GM19099 (cell line): ENCODE measurements at regions not wholly inside any gene's neighbourhood (a gene's known extent, or its start where the extent isn't known, plus 50 kb on each side); places are given as distances from the start of the nearest gene placed in this dataset.

Experiments
- POLR2A ChIP-seq: IDR thresholded peaks from 3 replicates; pipeline ENCODE4 v1.6.1; 2011; ENCODE audit warnings: low read depth; ENCODE audit not compliant: insufficient read length; ENCODE audit errors: extremely low read depth

DNA sequence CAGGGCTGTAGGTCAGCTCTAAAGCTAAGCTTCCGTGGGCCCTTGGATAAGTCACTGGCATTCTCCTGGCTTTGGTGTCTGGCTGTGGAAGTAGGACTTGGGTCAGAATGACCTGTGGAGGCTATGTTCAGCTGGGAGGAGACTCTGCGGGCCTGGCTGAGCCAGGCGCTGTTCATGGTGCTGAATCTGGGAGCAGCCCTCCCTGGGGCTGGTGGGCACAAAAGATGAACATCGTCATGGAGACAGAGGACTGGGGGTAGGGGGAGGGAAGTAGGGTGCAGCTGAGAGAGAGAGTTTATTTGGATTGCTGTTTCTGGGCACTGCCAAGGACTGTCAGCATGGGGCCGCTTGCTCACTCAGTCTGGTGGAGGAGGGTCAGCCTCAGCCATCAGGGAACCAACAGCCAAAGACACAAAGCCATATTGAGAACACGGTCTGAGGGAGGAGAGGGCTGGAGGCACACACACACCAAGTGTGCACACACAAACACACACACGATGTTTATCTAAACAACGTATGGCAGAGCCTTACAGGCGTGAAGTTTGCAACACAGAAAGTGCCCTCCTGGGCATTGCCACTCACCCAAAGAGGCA lies 120.7 kb upstream of the LINGO1 start:
- TF ChIP-seq POLR2A: no peak

DNA sequence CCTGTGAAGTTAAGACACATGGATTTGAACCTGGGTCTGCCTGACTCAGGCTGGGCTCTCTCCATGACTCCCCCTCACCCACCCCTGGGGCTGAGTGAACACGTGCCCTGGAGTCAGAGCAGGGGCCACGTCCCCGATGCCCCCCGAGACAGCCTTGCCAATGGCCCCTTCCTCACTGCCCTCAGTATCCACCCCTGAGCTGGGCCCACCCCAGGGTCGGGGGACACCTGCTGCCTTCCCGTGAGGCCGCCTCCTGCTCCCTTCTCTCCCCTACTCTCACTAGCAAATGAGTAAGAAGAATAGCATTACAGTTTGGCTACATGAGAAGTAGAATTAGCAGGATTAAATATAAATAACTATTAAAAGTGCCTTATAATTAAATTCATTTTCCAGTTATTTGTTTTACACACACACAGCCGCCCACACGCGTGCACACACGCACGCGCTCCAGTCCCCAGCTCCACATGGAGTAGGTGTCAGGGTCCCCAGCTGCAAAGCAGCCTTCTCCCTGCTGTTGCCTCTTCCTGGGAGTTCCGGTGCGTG lies 117.4 kb upstream of the LINGO1 start:
- no peak for TF ChIP-seq POLR2A

DNA sequence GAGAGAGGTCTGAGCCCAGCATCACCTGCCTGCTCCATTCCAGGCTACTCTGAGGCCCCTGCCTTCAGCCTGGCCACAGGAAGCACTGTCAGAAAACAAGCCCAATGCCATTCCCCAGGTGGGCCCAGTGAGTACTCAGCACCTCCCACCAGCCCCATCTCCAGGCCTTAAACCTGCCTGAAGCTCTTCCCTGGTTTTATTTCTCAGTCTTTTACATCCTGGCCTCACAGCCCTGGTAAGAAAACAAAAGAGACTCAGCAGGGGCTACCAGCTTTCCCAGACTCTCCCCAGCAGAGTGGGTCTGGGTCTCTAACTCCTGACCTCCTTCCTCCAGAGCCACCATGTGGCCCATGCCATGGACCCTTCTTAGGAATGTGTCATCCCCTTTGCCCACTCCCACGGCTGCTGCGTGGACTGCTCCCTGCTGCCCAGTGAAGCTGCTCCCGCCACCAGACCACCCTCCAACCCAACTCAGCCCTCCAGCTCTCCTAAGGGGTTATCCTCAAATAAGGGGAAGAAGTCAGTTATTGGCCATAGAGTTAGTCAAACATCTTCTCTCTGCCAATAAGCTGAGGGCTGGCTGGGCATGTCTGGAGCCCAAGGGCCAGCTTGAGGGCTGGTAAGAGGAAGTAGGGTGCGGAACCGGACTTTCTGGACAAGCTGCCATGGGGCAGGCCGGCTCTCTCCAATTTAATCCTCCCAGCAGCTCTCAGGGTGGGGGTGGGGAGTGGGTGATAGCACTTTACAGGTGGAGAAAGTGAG lies 116.7 kb upstream of the LINGO1 start:
- no peak for TF ChIP-seq POLR2A

DNA sequence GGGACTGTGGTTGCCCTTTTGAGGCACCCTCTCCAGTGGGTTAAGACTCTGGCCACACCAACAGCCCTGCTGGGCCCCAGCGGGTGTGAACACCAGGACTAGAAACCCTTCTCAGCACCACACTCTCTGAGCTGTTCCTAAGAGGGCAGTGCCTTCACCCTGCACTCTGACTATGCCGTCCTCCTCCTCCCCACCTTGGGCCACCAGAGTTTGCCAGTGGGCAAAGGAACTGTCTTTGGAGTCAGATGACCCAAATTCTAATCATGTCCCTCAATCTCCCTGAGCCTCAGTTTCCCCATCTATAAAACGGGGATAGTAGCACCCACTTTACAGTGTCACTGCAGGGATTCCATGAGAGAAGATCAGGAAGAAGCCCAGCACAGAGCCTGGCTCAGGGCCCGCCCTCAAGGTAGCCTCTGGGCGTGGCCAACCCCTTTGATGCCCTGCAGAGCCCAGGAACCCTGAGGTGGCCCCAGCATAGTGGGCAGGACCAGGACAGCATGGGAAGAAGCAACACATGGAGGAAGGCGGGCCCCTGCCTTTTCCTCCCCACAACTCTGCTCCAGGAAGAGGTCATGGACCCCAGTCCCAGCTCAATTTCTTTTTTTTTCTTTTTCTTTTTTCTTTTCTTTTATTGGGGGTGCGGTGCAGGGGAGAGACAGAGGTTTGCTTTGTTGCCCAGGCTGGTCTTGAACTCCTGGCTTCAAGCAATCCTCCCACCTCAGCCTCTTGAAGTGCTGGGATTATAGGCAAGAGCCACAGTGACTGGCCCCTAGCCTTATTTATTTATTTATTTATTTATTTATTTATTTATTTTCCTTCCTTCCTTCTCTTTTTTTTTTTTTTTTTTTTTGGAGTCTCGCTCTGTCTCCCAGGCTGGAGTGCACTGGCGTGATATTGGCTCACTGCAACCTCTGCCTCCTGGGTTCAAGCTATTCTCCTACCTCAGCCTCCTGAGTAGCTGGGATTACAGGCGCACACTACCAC lies 115.7 kb upstream of the LINGO1 start:
- TF ChIP-seq POLR2A: no peak

DNA sequence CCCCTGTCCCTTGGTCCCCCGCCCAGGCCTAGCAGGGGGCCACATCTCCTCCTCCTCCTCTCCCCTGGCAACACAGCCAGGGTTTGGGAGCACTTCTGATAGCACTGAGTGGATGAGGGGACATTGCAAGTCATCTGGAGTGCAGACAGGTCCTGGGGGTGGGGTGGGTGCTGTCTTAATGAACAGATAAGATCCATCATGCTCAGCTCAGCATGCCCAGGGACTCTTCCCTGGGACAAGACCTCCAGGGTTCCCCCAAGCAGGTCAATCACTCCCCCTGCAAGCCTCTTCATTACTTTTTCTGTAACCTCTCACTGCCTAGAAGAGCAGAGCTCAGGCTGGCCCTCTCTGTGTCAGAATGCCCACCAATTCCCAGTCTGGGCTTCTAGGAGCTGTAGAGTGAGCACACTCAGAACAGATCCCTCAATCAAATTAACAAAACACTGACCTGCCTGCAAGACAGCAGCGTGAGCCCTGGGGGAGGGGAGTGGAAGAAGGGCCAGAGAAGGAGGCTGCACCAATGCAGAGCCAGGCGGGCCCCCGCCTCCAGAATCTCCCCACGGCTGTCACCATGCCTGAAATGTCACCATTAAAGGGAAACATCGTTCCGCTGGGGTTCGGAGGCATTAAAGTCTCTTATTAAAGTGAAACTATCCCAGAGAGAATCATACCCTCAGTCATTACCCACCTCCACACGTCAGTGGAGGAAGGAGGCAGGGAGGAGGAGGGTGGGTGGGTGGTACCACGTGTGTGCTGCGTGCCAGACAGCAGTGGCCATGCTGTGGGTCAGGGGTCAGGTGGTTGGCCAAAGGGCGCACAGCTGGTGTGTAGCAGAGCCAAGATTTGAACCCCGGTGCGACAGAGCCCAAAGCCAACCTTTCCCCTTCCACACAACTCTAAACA lies 114.7 kb upstream of the LINGO1 start:
- no peak for TF ChIP-seq POLR2A

DNA sequence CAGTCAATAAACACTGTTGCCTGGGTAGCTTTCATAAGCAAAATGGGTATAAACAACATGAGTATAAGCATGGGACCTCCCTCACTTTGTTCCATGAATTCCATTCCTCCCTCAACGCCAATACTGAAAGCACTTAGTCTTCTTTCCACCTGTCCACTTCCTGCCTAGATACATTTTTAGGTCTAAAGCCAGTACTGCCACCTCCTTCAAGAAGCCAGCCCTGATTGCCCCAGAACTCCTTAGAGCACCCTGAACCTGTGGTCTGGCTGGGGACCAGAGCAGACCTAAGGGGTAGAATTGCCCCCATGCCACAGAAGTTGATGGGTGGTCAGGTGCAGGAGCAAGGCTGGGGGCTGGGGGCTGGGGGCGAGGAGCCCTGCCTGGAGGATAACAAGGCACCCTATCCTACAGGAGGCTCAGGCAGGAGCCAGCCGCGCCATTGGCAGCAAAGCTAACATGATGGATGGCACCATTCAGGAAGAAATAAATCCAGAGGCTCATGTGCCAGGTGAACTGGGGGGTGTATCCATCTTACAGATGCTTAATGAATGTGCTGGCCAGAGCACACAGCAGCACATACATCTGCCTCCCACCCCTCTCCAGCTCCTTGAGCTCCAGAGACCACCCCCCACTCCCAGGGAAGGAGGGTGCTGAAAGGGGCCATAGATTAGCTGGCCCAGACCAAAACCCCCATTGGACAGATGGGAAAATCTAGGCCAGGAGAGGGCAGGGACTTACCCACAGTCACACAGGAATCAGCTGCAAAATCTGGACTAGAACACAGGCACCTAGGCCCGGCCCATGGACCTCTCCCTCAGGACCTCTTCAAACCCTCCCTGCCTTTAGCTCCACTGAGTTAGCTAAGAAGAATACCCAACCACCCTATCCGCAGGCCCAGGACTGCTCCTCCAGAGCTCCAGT lies 113.8 kb upstream of the LINGO1 start:
- TF ChIP-seq POLR2A: no peak

DNA sequence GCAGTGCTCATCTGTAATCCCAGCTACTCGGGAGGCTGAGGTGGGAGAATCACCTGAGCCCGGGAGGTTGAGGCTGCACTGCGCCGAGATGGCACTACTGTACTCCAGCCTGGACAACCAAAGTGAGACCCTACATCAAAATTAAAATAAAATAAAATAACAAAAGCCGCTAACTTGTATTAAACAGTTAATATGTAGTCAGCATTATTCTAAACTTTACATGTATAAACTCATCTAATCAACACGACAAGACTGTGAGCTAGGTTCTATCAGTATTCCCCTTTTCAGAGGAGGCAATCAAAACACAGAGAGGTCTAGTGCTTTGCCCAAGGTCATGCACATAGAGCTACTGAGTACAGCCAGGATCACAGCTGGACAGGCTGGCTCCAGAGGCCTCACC lies 111.7 kb upstream of the LINGO1 start:
- no peak for TF ChIP-seq POLR2A

DNA sequence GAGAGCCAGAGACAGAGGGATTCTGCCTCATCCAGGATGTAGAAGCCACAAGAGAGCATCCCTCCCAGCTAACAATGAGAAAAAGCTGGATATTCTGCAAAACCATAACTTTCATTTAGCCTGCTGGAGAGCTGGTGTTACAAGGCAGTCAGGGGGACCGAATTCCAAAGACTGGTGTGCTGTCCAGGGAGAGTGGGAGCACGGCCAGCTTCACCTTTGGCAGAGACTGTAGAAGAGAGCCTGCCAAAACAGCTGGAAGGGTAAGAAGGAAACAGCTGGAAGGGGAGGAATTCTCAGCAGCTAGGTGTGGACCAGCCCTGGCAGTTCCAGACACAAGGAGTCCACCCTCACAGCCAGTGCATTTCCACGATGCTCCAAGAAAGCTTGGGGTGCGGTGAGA lies 109.9 kb upstream of the LINGO1 start:
- TF ChIP-seq POLR2A: no peak

DNA sequence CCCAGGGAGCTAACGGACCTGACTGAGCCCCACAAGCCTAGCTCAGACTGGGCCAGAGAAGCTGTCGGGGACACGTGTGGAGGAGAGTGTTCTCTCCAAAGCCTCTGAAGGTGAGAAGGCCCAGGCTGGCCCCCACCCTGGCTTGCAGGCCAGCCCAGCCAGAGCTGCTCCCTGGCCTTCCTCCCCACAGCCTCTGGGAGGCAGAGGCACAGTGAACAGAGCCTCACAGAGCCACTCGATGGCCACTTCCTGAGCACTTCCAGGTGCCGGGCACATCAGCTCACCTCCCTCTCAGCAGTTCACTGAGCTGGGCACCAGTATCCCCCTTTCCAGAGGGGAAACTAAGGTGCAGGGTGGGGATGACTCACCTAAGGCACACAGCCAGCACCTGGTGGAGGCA lies 109.4 kb upstream of the LINGO1 start:
- no peak for TF ChIP-seq POLR2A

DNA sequence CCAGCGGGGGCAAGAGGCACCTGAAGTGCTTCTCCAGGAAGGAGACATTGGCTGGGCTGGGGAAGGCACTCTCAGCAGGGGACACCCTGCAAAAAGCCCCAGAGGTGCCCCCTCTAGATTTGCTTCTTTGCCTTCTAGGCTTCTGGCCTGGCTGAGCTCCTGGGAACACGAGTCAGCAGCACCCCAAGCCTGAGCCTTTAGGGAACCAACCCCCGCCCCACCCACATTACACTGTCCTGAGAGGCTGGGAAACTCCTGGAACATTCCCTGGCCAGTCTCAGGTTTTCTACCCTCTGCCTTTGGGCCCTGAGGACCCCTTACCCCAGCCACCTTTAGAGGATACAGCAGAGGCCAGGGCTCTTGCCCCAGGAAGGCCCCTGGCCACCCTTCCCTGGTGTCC lies 108.4 kb upstream of the LINGO1 start:
- TF ChIP-seq POLR2A: no peak

DNA sequence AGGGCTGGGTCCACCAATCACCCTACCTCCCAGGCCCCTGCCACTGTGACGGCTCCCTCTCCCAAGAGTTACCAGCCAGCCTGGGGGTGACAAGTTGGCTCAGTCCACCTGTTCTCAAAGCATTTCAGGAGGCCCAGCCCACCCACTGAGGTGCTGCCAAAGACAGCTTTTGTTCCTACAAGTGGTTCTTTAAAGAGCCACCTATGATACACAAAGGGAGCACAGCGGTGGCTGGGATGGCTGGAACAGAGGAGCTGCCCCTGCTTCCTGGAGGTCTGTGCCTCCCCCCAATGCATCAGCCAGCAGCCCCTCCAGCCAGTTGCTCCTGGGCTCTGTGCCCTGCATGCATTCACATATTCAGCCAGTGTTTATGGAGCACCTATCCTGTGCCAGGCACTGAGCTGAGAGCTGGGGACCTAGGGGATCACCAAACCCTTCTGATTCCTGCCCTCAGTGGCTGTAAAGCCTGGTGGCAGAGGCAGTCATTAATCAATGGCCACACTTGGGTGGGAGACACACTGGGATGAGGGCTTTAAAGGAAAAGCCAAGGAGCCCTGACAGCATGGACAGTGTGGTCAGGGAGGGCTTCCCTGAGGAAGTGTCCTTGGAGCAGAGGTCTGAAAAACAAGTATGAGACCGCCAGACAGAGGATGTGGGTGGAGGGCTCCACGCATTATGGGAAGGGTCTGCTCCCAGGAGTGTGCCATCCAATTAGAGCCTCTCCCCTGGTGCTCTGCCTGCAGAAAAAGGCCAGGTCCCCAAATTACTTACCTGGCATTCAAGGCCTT lies 107.1 kb upstream of the LINGO1 start:
- no peak for TF ChIP-seq POLR2A

DNA sequence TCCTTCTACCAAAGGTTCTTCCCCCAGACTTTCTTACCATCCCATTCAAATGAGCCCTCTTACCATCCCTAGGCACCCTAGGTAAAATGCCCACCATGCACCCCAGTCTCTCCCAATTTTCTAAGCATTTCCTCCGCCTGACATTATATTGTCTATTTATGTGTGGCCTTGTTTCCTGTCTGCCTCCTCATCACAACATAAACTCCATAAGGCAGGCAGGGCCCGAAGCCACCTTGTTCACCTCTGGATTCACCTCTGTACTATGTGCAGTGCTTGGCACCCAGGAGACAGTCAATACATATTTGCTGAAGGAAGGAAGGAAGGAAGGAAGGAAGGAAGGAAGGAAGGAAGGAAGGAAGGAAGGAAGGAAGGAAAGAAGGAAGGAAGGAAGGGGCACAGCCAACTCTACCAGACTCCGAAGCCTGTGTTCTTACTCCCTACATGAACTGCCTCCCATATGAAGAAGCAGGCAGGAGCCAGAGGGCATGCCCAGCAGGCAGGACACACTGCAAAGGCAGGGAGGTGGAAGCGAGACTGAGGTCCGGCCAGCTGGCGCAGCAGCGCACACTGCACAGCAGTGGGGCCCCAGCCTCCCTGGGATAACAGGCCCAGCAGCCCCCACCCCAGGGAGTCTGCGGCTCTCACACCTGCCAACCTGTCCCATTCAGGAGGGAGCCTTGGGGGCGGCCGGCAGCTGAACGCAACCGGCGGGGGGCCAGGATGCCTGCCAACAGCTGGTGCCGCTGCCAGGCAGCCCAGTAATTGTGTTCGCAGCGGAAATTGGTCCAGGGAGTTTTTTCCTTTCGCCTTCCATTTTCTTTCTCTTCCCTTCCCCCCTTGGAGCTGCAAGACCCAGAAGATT lies 106.0 kb upstream of the LINGO1 start:
- TF ChIP-seq POLR2A: no peak
